COLO668 (cell line): ENCODE measurements at regions not wholly inside any gene's neighbourhood (a gene's known extent, or its start where the extent isn't known, plus 50 kb on each side); places are given as distances from the start of the nearest gene placed in this dataset.

Experiments
- DNase-seq: peaks from one replicate; lab custom pipeline; 2025; ENCODE audit not compliant: unreplicated experiment; lab: John Stamatoyannopoulos, UW

GRCh38 chr10:33565231-33565630 is 230.8 kb upstream of the NRP1 start:
- DNase-seq = no peak

- DNase-seq = no peak
These were observed 224.6 kb upstream of the NRP1 start for GRCh38 chr10:33559105-33559504.

GRCh38 chr10:33557313-33557712 is 222.8 kb upstream of the NRP1 start:
- DNase-seq = no peak

GRCh38 chr10:33556620-33557019 is 222.2 kb upstream of the NRP1 start:
- DNase-seq = no peak

GRCh38 chr10:33556103-33556502 is 221.6 kb upstream of the NRP1 start:
- DNase-seq = no peak

DNA sequence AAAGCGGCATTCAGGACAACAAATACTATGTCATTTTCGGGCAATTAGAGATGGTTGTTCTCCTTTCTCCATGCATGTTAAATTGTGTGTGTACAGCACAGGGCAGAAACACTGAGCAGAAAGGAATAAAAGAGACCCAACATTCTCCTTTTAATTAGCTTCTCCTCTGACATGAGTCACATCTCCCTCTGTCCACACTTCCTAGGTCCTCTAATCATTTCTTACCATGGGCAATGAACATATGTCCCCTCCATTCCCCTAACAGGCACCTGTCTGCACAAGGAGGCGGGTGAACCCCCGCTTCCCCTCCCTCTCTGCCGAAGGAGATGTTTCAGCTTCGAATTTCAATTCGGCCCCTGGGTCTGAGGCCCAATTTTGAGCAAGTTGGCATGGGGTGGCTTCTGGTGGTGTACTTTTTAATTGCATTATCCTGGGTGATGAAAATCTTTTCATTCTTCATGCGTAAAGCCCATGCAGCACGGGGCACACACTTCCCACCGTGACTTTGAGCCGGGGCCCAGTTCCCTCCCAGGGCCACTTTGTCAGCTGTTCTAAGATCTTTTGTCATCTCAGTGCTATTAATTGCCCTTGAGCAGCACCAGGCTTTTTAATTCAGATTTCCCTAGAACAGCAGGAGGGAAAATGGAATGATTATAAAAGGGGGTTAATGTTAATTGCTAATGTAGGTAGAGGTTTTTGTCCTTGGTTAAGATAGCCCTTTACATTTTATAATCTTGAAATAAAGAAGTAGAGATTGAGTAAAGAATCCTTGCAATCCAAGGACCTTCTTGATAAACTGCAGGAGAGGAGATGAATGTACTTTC is 219.5 kb upstream of the NRP1 start:
- DNase-seq = no peak

DNA sequence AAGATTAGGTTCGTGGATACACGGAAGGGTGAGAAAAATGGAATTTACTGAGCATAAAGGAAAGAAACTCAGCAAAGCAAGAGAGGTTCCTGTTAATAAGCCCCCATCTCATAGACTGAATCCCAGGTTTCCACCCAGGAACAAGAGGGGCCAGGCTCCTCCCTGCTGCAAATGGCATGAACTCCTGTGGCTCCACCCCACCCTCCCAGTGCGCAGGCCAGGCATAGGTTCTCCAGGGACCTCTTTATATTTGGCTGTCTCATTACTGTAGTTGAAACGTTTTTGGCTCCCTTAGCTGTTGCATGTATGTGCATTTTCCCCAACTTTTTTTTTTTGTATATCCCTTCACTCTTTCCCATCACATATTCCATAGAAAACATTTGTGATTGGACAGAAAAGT is 217.8 kb upstream of the NRP1 start:
- DNase-seq = no peak

GRCh38 chr10:33550811-33551210 is 216.3 kb upstream of the NRP1 start:
- no peak for DNase-seq

DNA sequence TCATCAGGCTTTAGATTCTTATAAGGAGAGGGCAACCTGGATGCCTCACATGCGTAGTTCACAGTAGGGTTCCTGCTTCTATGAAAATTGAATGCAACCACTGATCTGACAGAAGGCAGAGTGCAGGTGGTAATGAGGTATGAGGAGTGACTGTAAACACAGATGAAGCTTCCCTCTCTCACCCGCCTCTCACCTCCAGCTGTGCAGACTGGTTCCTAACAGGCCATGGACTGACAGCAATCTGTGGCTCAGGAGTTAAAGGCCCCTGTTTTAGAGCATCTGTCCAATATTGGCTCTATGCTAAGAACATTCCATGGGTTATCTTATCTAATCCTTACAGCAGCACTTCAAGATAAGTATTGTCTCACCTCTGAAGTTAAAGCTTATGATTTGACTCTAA is 213.5 kb upstream of the NRP1 start:
- peak; percentile 19 for DNase-seq

GRCh38 chr10:33546031-33546430 is 211.6 kb upstream of the NRP1 start:
- no peak for DNase-seq

DNA sequence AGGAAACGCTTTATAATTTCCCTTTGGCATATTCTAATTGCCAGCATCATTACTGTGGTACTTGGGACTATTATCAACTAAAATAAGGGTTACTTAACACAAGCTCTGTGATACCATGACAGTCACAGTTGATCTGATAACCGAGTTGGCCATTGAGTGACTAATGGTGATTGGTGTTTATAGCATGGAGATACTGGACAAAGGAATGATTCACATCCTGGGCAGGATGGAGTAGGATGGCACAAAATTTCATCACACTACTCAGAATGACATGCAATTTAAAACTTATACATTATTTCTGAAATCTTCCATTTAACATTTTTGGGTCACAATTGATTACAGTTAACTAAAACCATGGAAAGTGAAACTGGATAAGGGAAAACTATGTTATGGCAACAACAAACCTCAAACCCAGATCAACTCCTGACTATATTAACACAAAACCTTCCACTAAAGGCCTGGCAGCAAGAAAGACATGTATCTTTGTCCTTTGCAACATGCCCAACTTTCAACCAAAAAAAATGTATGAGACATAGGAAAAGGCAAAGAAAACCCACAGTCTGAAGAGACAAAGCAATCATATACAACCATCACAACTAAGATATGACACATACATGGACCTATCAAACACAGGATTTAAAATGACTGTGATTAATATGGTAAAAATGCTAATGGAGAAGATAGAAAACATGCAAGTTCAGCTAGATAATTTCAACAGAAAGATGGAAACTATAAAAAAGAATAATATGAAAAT is 208.5 kb upstream of the NRP1 start:
- no peak for DNase-seq

GRCh38 chr10:33539116-33539515 is 204.6 kb upstream of the NRP1 start:
- DNase-seq = no peak

DNA sequence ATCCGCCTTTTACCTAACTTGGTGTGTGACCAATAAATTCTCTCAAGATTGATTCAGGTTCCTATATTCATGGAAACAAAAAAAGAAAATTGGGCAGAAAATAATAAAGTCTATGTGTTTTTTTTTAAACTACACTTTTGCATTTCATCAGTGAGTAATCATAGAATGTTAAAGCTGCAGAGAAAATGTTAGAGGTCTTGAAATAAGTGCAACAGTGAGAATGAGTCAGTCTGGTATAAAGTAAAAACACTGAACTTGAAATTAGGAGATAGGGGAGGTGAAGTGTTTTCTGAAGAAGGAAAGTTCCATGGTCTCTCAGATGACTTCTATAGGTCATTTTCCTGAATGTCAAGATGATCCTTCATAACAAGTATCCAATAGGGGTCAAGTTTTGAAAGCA is 202.6 kb upstream of the NRP1 start:
- no peak for DNase-seq

- DNase-seq = no peak
These were observed 202.0 kb upstream of the NRP1 start for GRCh38 chr10:33536508-33536907.

DNA sequence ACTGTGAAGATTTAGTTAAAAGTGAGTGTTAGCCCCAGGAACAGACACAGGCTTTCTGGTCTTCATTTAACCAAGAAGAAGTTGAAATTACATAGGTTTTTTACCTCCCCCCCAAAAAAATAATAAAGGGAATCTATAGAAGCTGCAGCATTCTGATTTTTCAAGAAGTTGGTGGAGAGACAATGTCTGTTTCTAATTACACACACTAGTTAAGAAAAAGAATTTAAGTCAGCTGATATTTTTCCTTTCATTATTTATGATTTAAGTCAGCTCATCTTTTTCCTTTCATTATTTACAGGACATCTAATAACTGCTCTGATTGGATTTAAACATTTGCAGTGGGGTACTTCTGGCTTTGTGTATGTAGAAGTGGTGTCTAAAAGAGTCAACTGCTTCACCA is 201.4 kb upstream of the NRP1 start:
- no peak for DNase-seq

- no peak for DNase-seq
These were observed 199.9 kb upstream of the NRP1 start for GRCh38 chr10:33534416-33534815.

GRCh38 chr10:33533612-33534011 is 199.1 kb upstream of the NRP1 start:
- no peak for DNase-seq

DNA sequence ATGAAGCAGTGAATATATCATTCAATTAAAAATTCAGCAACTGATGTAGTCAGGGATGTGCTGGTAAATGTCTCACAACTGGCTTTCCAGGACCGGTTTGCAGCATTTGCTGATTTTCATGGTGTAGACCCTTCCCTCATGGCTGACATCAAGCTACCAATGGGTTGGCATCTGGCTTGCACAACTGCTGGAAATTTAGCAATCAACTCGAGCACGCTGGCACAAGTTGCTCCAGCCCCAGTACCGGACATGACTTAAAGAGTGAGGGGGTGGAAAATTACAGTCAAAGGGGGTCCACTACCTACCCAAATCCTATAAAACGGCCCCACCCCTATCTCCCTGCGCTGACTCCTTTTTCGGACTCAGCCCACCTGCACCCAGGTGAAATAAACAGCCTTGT is 198.4 kb upstream of the NRP1 start:
- no peak for DNase-seq

- no peak for DNase-seq
These were observed 194.8 kb upstream of the NRP1 start for GRCh38 chr10:33529234-33529633.

DNA sequence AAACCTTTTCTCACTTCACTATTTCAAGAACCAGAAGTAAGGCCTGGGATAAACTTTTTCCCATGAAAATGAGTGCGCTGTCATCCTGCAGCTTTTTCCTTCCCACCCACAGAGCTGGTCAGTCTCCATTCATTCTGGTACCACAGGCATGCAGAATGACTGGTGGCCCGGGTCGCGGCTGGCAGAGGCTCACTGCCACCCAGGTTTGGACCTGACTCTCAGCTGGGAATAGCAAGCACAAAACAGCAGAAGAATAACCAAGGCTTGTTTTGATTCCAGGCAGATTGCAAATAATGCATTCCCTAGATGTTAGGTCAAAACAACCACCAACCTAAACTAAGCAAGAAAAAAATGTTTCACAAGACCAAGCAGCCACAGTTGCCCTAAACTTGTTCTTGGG is 190.5 kb upstream of the NRP1 start:
- no peak for DNase-seq

- DNase-seq = no peak
These were observed 189.6 kb upstream of the NRP1 start for GRCh38 chr10:33524041-33524440.

- DNase-seq = no peak
These were observed 188.8 kb upstream of the NRP1 start for GRCh38 chr10:33523236-33523792.
